Cardiac muscle cell (in vitro differentiated cells and primary cell): ENCODE measurements at regions not wholly inside any gene's neighbourhood (a gene's known extent, or its start where the extent isn't known, plus 50 kb on each side); places are given as distances from the start of the nearest gene placed in this dataset.
"Not testable (repeated sequence)": the region's sequence is repeated elsewhere in the genome, so short reads cannot be mapped to it uniquely, and the experiment has no call there.

Experiments used
- DNase-seq, 2 donors: peaks; one replicate each; pipeline versions ENCODE4 v3.0.0 to v3.0.0-alpha.2; 2010 to 2017; ENCODE audit warnings: low read depth in 1 of 2, low spot score in 1 of 2
- H3K27ac ChIP-seq: fragments of 200-600 bp; sonication (generic); 2 replicates; pipeline ENCODE4 v1.5.1; 2016
- H3K27me3 ChIP-seq: fragments of 200-600 bp; sonication (generic); 2 replicates; pipeline ENCODE4 v1.6.0; 2016; ENCODE audit warnings: control low read depth
- H3K36me3 ChIP-seq: fragments of 200-600 bp; sonication (generic); 2 replicates; pipeline ENCODE4 v1.5.1; 2016; ENCODE audit warnings: control low read depth
- H3K4me1 ChIP-seq: fragments of 200-600 bp; sonication (generic); 2 replicates; pipeline ENCODE4 v1.8.1; 2017; ENCODE audit warnings: low read depth, mild to moderate bottlenecking, mixed run types
- H3K4me3 ChIP-seq: fragments of 200-600 bp; sonication (generic); 2 replicates; pipeline ENCODE4 v1.5.1; 2016; ENCODE audit warnings: mild to moderate bottlenecking
- H3K9me3 ChIP-seq: fragments of 200-600 bp; sonication (generic); 2 replicates; pipeline ENCODE4 v1.5.1; 2017; ENCODE audit warnings: low read depth, mild to moderate bottlenecking, control low read depth
- CTCF ChIP-seq: IDR thresholded peaks from 2 replicates; pipeline ENCODE4 v1.5.1; 2012; ENCODE audit warnings: low read depth, mild to moderate bottlenecking, low read length

GRCh38 chrX:54640736-54641135, 110.7 kb downstream of the GNL3L start:
- peak overlapping the region; percentile 93 for H3K27ac ChIP-seq
- H3K9me3 ChIP-seq = no peaks in the 10 kb centered on the region
- no peaks in the 10 kb centered on the region for H3K36me3 ChIP-seq
- H3K27me3 ChIP-seq = no peaks in the 10 kb centered on the region
- H3K4me1 ChIP-seq = no peaks in the 10 kb centered on the region
- peak in 1 of 2 donors; percentile 48 for DNase-seq
- no peak for TF ChIP-seq CTCF
- H3K4me3 ChIP-seq = no peak overlapping the region

GRCh38 chrX:54641530-54641929, 111.5 kb downstream of the GNL3L start:
- H3K27ac ChIP-seq = no peak overlapping the region

GRCh38 chrX:54647607-54648006, 117.6 kb downstream of the GNL3L start:
- not testable (repeated sequence) for H3K36me3 ChIP-seq, H3K4me3 ChIP-seq, H3K9me3 ChIP-seq, H3K27me3 ChIP-seq, DNase-seq, H3K4me1 ChIP-seq, H3K27ac ChIP-seq

More at GRCh38 chrX:54641530-54641929, 111.5 kb downstream of the GNL3L start:
- Histone ChIP-seq H3K9me3 (no peaks in the 10 kb centered on the region), H3K4me1 (no peaks in the 10 kb centered on the region), H3K36me3 (no peaks in the 10 kb centered on the region), H3K27me3 (no peaks in the 10 kb centered on the region), H3K4me3 (no peak overlapping the region)
- DNase-seq = no peak
- TF ChIP-seq CTCF = no peak

DNA sequence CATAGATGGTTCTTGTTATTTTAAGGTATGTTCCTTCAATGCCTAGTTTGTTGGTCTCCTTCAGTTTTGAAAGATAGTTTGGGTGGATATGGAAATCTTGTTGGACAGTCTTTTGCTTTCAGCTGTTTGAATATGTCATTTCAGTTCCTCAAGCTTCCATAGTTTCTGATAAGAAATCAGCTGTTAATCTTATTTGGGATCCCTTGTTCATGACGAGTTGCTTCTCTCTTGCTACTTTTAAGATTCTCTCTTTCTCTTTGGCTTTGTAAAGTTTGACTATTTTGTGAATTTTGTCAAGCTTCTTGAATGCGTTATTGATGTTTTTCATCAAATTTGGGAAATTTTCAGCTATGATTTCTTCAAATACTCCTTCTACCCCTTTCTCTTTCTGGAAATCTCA, 129.5 kb downstream of the GNL3L start:
- Histone ChIP-seq H3K27ac (no peak overlapping the region), H3K27me3 (no peaks in the 10 kb centered on the region), H3K4me3 (no peak overlapping the region), H3K9me3 (no peaks in the 10 kb centered on the region), H3K36me3 (no peaks in the 10 kb centered on the region), H3K4me1 (no peaks in the 10 kb centered on the region)
- DNase-seq = no peak
- TF ChIP-seq CTCF = no peak

- Histone ChIP-seq H3K9me3 (peaks cover 4% of the 10 kb centered on the region), H3K27ac (no peak overlapping the region), H3K27me3 (no peaks in the 10 kb centered on the region), H3K4me3 (no peak overlapping the region), H3K4me1 (no peaks in the 10 kb centered on the region), H3K36me3 (no peaks in the 10 kb centered on the region)
- DNase-seq = no peak
- TF ChIP-seq CTCF = no peak
These were observed 122.3 kb downstream of the ITIH6 start for GRCh38 chrX:54675762-54676161.

- Histone ChIP-seq H3K27ac (no peak overlapping the region), H3K36me3 (no peaks in the 10 kb centered on the region), H3K9me3 (no peaks in the 10 kb centered on the region), H3K4me3 (no peak overlapping the region), H3K27me3 (no peaks in the 10 kb centered on the region), H3K4me1 (no peaks in the 10 kb centered on the region)
- no peak for TF ChIP-seq CTCF
- DNase-seq = peak; percentile 8 to 28
These were observed 102.8 kb downstream of the ITIH6 start for GRCh38 chrX:54695231-54695630.
